Hepatocyte (in vitro differentiated cells): ENCODE measurements at regions not wholly inside any gene's neighbourhood (a gene's known extent, or its start where the extent isn't known, plus 50 kb on each side); places are given as distances from the start of the nearest gene placed in this dataset.

Source experiments
- DNase-seq: peaks from one replicate; pipeline ENCODE4 v3.0.0-alpha.2; 2016; ENCODE audit warnings: low spot score
- H2AFZ ChIP-seq: fragments of 200-600 bp; sonication (generic); 2 replicates; pipeline ENCODE4 v1.6.0; 2016; ENCODE audit warnings: antibody characterized with exemption, mild to moderate bottlenecking
- H3K27ac ChIP-seq: fragments of 200-600 bp; sonication (generic); 2 replicates; pipeline ENCODE4 v1.5.1; 2016; ENCODE audit warnings: mild to moderate bottlenecking
- H3K27me3 ChIP-seq: fragments of 200-600 bp; sonication (generic); 2 replicates; pipeline ENCODE4 v1.6.1; 2016
- H3K36me3 ChIP-seq: fragments of 200-600 bp; sonication (generic); replicated peaks from 2 replicates; pipeline ENCODE4 v1.5.1; 2016; ENCODE audit warnings: low read depth; ENCODE audit not compliant: insufficient read depth
- H3K4me1 ChIP-seq: fragments of 200-600 bp; sonication (generic); 2 replicates; pipeline ENCODE4 v1.5.1; 2016; ENCODE audit warnings: mild to moderate bottlenecking, moderate library complexity; ENCODE audit not compliant: insufficient read depth
- H3K4me2 ChIP-seq: fragments of 200-600 bp; sonication (generic); 2 replicates; pipeline ENCODE4 v1.6.0; 2016
- H3K4me3 ChIP-seq: fragments of 200-600 bp; sonication (generic); 2 replicates; pipeline ENCODE4 v1.5.1; 2016; ENCODE audit warnings: mild to moderate bottlenecking
- H3K79me2 ChIP-seq: fragments of 200-600 bp; sonication (generic); 2 replicates; pipeline ENCODE4 v1.6.0; 2017; ENCODE audit warnings: mild to moderate bottlenecking
- H3K9me2 ChIP-seq: fragments of 200-600 bp; sonication (generic); replicated peaks from 2 replicates; pipeline ENCODE4 v1.6.0; 2017; ENCODE audit warnings: mild to moderate bottlenecking; ENCODE audit not compliant: insufficient read depth
- H3K9me3 ChIP-seq: fragments of 200-600 bp; sonication (generic); 2 replicates; pipeline ENCODE4 v1.5.1; 2016; ENCODE audit warnings: low read depth, mild to moderate bottlenecking
- H4K20me1 ChIP-seq: fragments of 200-600 bp; sonication (generic); 2 replicates; pipeline ENCODE4 v1.6.0; 2016; ENCODE audit warnings: mild to moderate bottlenecking; ENCODE audit not compliant: insufficient read depth, poor library complexity, severe bottlenecking
- EZH2 ChIP-seq: fragments of 200-600 bp; sonication (generic); IDR thresholded peaks from 2 replicates; pipeline ENCODE4 v1.6.1; 2016; ENCODE audit warnings: antibody characterized with exemption, mild to moderate bottlenecking, borderline replicate concordance
- EZH2phosphoT487 ChIP-seq: fragments of 200-600 bp; sonication (generic); IDR thresholded peaks from one replicate; pipeline ENCODE4 v1.6.1; 2018; ENCODE audit warnings: antibody characterized with exemption, mild to moderate bottlenecking, low read depth, moderate library complexity; ENCODE audit not compliant: unreplicated experiment, severe bottlenecking
- WGBS: methylation state at CpG from one replicate; pipeline ENCODE4 v1.1.6; 2016; ENCODE audit warnings: low lambda C conversion rate; ENCODE audit errors: missing lambda C conversion rate; 5-methylcytosine and 5-hydroxymethylcytosine counted together
- TF ChIP-seq, protein P1 (sequence below): fragments of 200-600 bp; sonication (generic); IDR thresholded peaks from 2 replicates; pipeline ENCODE4 v1.5.1; 2016; ENCODE audit warnings: antibody characterized with exemption, mild to moderate bottlenecking; ENCODE audit not compliant: poor library complexity

DNA sequence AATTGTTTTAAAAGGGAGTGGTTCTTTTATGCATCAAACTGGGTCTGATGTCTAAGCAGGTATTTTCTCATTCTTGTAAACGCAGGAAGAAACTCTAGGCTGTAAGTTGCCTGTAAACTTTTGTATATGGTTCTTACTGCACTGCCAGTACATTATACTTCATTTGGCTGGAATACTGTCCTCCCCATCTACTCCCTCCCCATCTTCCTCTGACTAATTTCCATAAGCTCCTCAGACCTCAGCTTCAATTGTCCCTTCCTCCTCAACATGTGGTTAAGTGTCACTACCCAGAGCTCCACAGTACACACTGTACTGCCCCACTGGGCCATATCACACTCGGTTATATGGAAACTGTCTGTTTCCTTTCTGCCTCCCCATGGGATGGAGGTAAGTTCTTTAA, 161.4 kb upstream of the MDFIC start:
- DNase-seq = no peak
- Histone ChIP-seq H2AFZ (no peak overlapping the region), H3K79me2 (no peaks in the 10 kb centered on the region), H3K27ac (no peak overlapping the region), H3K4me2 (no peak overlapping the region), H3K36me3 (no peaks in the 10 kb centered on the region), H3K4me3 (no peak overlapping the region), H3K27me3 (no peaks in the 10 kb centered on the region), H3K9me3 (no peaks in the 10 kb centered on the region), H3K4me1 (no peaks in the 10 kb centered on the region), H4K20me1 (no peaks in the 10 kb centered on the region), H3K9me2 (no peaks in the 10 kb centered on the region)
- TF ChIP-seq, protein P1, sequence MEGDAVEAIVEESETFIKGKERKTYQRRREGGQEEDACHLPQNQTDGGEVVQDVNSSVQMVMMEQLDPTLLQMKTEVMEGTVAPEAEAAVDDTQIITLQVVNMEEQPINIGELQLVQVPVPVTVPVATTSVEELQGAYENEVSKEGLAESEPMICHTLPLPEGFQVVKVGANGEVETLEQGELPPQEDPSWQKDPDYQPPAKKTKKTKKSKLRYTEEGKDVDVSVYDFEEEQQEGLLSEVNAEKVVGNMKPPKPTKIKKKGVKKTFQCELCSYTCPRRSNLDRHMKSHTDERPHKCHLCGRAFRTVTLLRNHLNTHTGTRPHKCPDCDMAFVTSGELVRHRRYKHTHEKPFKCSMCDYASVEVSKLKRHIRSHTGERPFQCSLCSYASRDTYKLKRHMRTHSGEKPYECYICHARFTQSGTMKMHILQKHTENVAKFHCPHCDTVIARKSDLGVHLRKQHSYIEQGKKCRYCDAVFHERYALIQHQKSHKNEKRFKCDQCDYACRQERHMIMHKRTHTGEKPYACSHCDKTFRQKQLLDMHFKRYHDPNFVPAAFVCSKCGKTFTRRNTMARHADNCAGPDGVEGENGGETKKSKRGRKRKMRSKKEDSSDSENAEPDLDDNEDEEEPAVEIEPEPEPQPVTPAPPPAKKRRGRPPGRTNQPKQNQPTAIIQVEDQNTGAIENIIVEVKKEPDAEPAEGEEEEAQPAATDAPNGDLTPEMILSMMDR = no peak
- WGBS = 88% methylated on average over 2 of the region's 2 CpGs

DNA sequence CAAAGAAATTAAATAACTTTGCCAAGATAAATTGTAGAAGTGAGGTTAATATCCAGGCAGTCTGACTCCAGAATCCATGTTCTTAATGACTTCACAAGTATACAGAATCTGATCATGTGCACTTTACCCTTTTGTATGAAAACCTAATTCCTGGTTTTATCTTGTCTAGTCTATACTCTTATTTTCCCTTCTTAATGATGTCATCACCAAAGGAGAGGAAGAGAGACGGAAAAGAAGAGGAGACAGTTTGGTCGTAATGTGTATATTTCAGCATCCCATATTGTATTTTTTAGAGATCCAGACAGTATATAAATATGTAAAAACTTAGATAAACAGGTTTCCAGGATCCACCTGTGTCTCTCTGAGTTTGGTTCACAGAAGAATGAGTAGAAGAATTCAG, 159.9 kb upstream of the MDFIC start:
- TF ChIP-seq, protein P1 = no peak
- TF ChIP-seq EZH2phosphoT487 (no peak), EZH2 (no peak)
- Histone ChIP-seq H3K27ac (no peak overlapping the region), H3K36me3 (no peaks in the 10 kb centered on the region), H3K4me1 (no peaks in the 10 kb centered on the region), H3K4me2 (no peak overlapping the region), H2AFZ (no peak overlapping the region), H3K27me3 (no peaks in the 10 kb centered on the region), H3K4me3 (no peak overlapping the region), H3K79me2 (no peaks in the 10 kb centered on the region), H3K9me3 (no peaks in the 10 kb centered on the region), H3K9me2 (no peaks in the 10 kb centered on the region), H4K20me1 (no peaks in the 10 kb centered on the region)
- DNase-seq = no peak
- 94% methylated on average over 2 of the region's 2 CpGs for WGBS

DNA sequence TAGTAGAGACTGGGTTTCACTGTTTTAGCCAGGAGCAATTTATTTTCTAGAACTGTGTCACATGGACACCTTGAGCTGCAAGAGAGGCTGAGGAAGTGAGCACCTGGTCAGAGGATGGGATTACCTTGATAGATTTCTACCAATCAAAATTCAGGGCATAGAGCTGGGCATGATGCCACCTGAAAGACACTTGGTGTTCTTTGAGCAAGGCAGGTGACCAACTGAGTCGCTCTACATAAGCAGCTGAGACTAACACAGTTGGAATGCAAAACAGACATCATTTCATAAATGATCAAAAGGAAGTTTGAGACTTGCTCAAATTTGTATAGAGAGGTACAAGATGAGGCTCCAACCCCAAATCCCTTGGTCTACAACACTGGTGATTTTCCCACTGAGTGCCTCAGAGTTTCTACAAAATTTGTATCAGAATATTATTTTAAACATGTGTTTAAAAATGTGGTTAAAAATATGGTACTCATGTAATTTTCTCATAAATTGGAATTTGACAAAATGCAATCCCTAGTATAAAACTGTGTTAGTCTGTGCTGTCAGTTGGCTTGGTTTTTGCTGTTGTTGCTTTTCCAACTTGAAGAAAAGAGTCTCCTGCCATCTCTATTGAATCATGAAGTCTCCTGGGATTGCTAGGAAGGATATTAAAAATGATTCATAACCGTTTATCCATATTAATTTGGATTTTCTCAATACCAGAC, 156.4 kb upstream of the MDFIC start:
- Histone ChIP-seq H3K9me3 (no peaks in the 10 kb centered on the region), H3K4me2 (no peak overlapping the region), H3K9me2 (no peaks in the 10 kb centered on the region), H4K20me1 (no peaks in the 10 kb centered on the region), H3K27me3 (no peaks in the 10 kb centered on the region), H2AFZ (no peak overlapping the region), H3K36me3 (no peaks in the 10 kb centered on the region), H3K4me3 (no peak overlapping the region), H3K79me2 (no peaks in the 10 kb centered on the region), H3K27ac (no peak overlapping the region), H3K4me1 (no peaks in the 10 kb centered on the region)
- DNase-seq = no peak
- no peak for TF ChIP-seq EZH2
- TF ChIP-seq, protein P1 = no peak
- no peak for TF ChIP-seq EZH2phosphoT487
- WGBS = 88% methylated on average over 2 of the region's 2 CpGs

DNA sequence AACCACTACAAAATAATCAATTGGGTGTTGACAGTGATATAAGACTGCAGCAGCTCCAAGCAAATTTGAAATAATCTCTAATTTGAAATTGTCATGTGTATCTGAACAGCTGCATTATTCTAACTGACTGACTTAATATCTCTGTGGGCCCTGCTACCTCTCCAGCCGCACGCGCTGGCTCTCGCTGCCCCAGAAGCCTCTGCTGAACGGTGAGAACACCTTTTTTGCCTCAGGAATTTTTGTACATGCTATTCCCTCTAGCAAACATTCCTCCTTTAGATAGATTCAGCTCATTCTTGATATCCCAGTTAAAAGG, 155.9 kb upstream of the MDFIC start:
- no peak overlapping the region for H3K4me3 ChIP-seq
- no peaks in the 10 kb centered on the region for H3K27me3 ChIP-seq
- no peaks in the 10 kb centered on the region for H3K9me2 ChIP-seq
- no peaks in the 10 kb centered on the region for H3K36me3 ChIP-seq
- H3K79me2 ChIP-seq = no peaks in the 10 kb centered on the region
- DNase-seq = no peak
- H3K4me2 ChIP-seq = no peak overlapping the region
- no peak overlapping the region for H2AFZ ChIP-seq
- H4K20me1 ChIP-seq = no peaks in the 10 kb centered on the region
- no peaks in the 10 kb centered on the region for H3K4me1 ChIP-seq
- H3K27ac ChIP-seq = no peak overlapping the region
- over 99% methylated on average over 5 of the region's 5 CpGs for WGBS
- H3K9me3 ChIP-seq = no peaks in the 10 kb centered on the region
- TF ChIP-seq EZH2 = no peak
- no peak for TF ChIP-seq EZH2phosphoT487
- TF ChIP-seq, protein P1 = no peak
